ENCODE measurements at regions not wholly inside any gene's neighbourhood (a gene's known extent, or its start where the extent isn't known, plus 50 kb on each side); places are given as distances from the start of the nearest gene placed in this dataset.

GRCh38 chr6:84547341-84547801 is 217.0 kb downstream of the TBX18 start (continued):
- TF ChIP-seq HES1 (IDR thresholded peaks at IDR 0.05; ENCODE audit: low read depth) = peak; percentile 98
- TF ChIP-seq ADNP (tag; IDR thresholded peaks at IDR 0.05) = peak; percentile 52
- TF ChIP-seq CEBPB (tag; IDR thresholded peaks at IDR 0.05) = peak; percentile 57; the same call in 1 of the 2 replicates
- TF ChIP-seq TAL1 (IDR thresholded peaks at IDR 0.05) = peak; percentile 96
- peak in 1 of 2 experiments; percentile 54; a peak in 2 of 4 replicates for TF ChIP-seq ZNF639 (CRISPR knock-in tag; conservative IDR thresholded peaks at IDR 0.05 in 1 of 2, IDR thresholded peaks at IDR 0.05 in 1 of 2)
- TF ChIP-seq NEUROD1 (IDR thresholded peaks at IDR 0.05; ENCODE audit: borderline replicate concordance, low read depth, low read length, partially characterized antibody) = peak; percentile 71
- TF ChIP-seq SOX6 (IDR thresholded peaks at IDR 0.05) = peak; percentile 97
- TF ChIP-seq YY1 (IDR thresholded peaks at IDR 0.05; ENCODE audit: borderline replicate concordance in 1 of 3, control insufficient read depth in 1 of 3, extremely low read depth in 1 of 3, insufficient read depth in 3 of 3, insufficient read length in 1 of 3, insufficient replicate concordance in 2 of 3, low read depth in 1 of 3, low read length in 2 of 3) = no peak
- no peak for TF ChIP-seq ZBTB49 (CRISPR knock-in tag; IDR thresholded peaks at IDR 0.05; ENCODE audit: borderline replicate concordance)
- TF ChIP-seq ID3 (CRISPR knock-in tag; IDR thresholded peaks at IDR 0.05) = no peak
- TF ChIP-seq ID3 (tag; IDR thresholded peaks at IDR 0.05) = peak; percentile 76
- no peak for TF ChIP-seq CCAR2 (IDR thresholded peaks at IDR 0.05; ENCODE audit: low read depth, low read length)
- TF ChIP-seq POU5F1 (IDR thresholded peaks at IDR 0.05; ENCODE audit: borderline replicate concordance, low read depth, low read length, partially characterized antibody) = no peak
- TF ChIP-seq PBX2 (CRISPR knock-in tag; IDR thresholded peaks at IDR 0.05; ENCODE audit: low read depth) = peak; percentile 23; the same call in 1 of the 2 replicates
- peak; percentile 97 for TF ChIP-seq PBX2 (tag; conservative IDR thresholded peaks at IDR 0.05; ENCODE audit: low read depth)
- no peak for TF ChIP-seq PPARD (CRISPR knock-in tag; IDR thresholded peaks at IDR 0.05)
- TF ChIP-seq CHCHD3 (CRISPR knock-in tag; IDR thresholded peaks at IDR 0.05) = no peak
- 0 out of 2 replicates have a peak, but pooled peaks have one; percentile 25 for TF ChIP-seq GABPA (tag; conservative IDR thresholded peaks at IDR 0.05; ENCODE audit: low read depth)
- no peak for TF ChIP-seq ZC3H4 (CRISPR knock-in tag; IDR thresholded peaks at IDR 0.05; ENCODE audit: borderline replicate concordance)
- TF ChIP-seq DPF2 (IDR thresholded peaks at IDR 0.05) = peak; percentile 94
- peak; percentile 98 for TF ChIP-seq HDAC2 (IDR thresholded peaks at IDR 0.05)

All from K562 (cell line).